ENCODE measurements at regions not wholly inside any gene's neighbourhood (a gene's known extent, or its start where the extent isn't known, plus 50 kb on each side); places are given as distances from the start of the nearest gene placed in this dataset.

- Histone ChIP-seq H3K4me3 (no peak overlapping the region), H4K20me1 (replicated peaks; ENCODE audit: insufficient read depth) (no peaks in the 10 kb centered on the region), H3K4me1 (ENCODE audit: insufficient read depth) (no peaks in the 10 kb centered on the region; the same call in 1 of the 2 replicates), H3K27ac (ENCODE audit: low read depth) (no peak overlapping the region), H3F3A (replicated peaks; ENCODE audit: low read depth) (no peaks in the 10 kb centered on the region), H3K79me2 (replicated peaks; ENCODE audit: insufficient read depth) (no peaks in the 10 kb centered on the region), H3K9me2 (ENCODE audit: insufficient read depth) (no peaks in the 10 kb centered on the region), H3K27me3 (ENCODE audit: insufficient read depth) (no peaks in the 10 kb centered on the region), H3K4me2 (no peak overlapping the region), H2AFZ (no peak overlapping the region), H3K36me3 (ENCODE audit: insufficient read depth) (no peaks in the 10 kb centered on the region)
- no peak for TF ChIP-seq STAT1 (IDR thresholded peaks at IDR 0.05; ENCODE audit: unreplicated experiment)
- TF ChIP-seq NANOG (IDR thresholded peaks at IDR 0.05; ENCODE audit: borderline replicate concordance), result no peak
- no peak for TF ChIP-seq EZH2 (IDR thresholded peaks at IDR 0.05; ENCODE audit: low read depth, unreplicated experiment)
- TF ChIP-seq CREB1 (CRISPR knock-in tag; IDR thresholded peaks at IDR 0.05; ENCODE audit: low read depth), result no peak
- TF ChIP-seq ZNF462 (CRISPR knock-in tag; IDR thresholded peaks at IDR 0.05), result no peak
- DNase-seq (ENCODE audit: low spot score) (no peak), ATAC-seq (no peak)
- Mint-ChIP-seq H3K36me3 (ENCODE audit: low read depth) (no peaks in the 10 kb centered on the region), H3K4me3 (no peak overlapping the region), H3K27ac (no peak overlapping the region), H3K27me3 (ENCODE audit: insufficient read depth, low read depth, poor library complexity) (no peaks in the 10 kb centered on the region), H3K4me1 (no peaks in the 10 kb centered on the region), H3K9me3 (no peaks in the 10 kb centered on the region)
These were observed 1697.2 kb upstream of the PCDH20 start for GRCh38 chr13:63112799-63113395.

GRCh38 chr13:63110466-63110865 lies 1694.8 kb upstream of the PCDH20 start:
- H3K4me1 ChIP-seq (ENCODE audit: insufficient read depth), result no peaks in the 10 kb centered on the region; the same call in 1 of the 2 replicates
- H3K27me3 Mint-ChIP-seq (ENCODE audit: insufficient read depth, low read depth, poor library complexity), result no peaks in the 10 kb centered on the region
- ATAC-seq (no peak), DNase-seq (ENCODE audit: low spot score) (no peak)
- H3K27ac ChIP-seq (ENCODE audit: low read depth), result no peak overlapping the region
- H4K20me1 ChIP-seq (replicated peaks; ENCODE audit: insufficient read depth), result no peaks in the 10 kb centered on the region
- no peaks in the 10 kb centered on the region for H3K4me1 Mint-ChIP-seq
- no peak overlapping the region for H2AFZ ChIP-seq
- no peaks in the 10 kb centered on the region for H3K36me3 Mint-ChIP-seq (ENCODE audit: low read depth)
- no peak overlapping the region for H3K4me3 ChIP-seq
- no peaks in the 10 kb centered on the region for H3F3A ChIP-seq (replicated peaks; ENCODE audit: low read depth)
- H3K36me3 ChIP-seq (ENCODE audit: insufficient read depth), result no peaks in the 10 kb centered on the region
- no peak overlapping the region for H3K27ac Mint-ChIP-seq
- no peaks in the 10 kb centered on the region for H3K9me2 ChIP-seq (ENCODE audit: insufficient read depth)
- H3K9me3 Mint-ChIP-seq, result no peaks in the 10 kb centered on the region
- no peak overlapping the region for H3K4me3 Mint-ChIP-seq
- H3K27me3 ChIP-seq (ENCODE audit: insufficient read depth), result no peaks in the 10 kb centered on the region
- no peak overlapping the region for H3K4me2 ChIP-seq
- H3K79me2 ChIP-seq (replicated peaks; ENCODE audit: insufficient read depth), result no peaks in the 10 kb centered on the region
- no peak for TF ChIP-seq ETS1 (IDR thresholded peaks at IDR 0.05)
- no peak for TF ChIP-seq ZNF331 (CRISPR knock-in tag; IDR thresholded peaks at IDR 0.05; ENCODE audit: low read depth)
- TF ChIP-seq CTCF (conservative IDR thresholded peaks at IDR 0.05; ENCODE audit: low read depth in 2 of 2), result no peak
- TF ChIP-seq EZH2 (IDR thresholded peaks at IDR 0.05; ENCODE audit: low read depth, unreplicated experiment), result no peak
- TF ChIP-seq EZH2phosphoT487 (IDR thresholded peaks at IDR 0.05; ENCODE audit: unreplicated experiment), result no peak
- no peak for TF ChIP-seq NANOG (IDR thresholded peaks at IDR 0.05; ENCODE audit: borderline replicate concordance)

Measured in GM23338 (cell line).